ENCODE measurements at regions not wholly inside any gene's neighbourhood (a gene's known extent, or its start where the extent isn't known, plus 50 kb on each side); places are given as distances from the start of the nearest gene placed in this dataset.
"Not testable (repeated sequence)": the region's sequence is repeated elsewhere in the genome, so short reads cannot be mapped to it uniquely, and the experiment has no call there.

- TF ChIP-seq POLR2A (IDR thresholded peaks at IDR 0.05): not testable (repeated sequence)
- TF ChIP-seq, protein P1, sequence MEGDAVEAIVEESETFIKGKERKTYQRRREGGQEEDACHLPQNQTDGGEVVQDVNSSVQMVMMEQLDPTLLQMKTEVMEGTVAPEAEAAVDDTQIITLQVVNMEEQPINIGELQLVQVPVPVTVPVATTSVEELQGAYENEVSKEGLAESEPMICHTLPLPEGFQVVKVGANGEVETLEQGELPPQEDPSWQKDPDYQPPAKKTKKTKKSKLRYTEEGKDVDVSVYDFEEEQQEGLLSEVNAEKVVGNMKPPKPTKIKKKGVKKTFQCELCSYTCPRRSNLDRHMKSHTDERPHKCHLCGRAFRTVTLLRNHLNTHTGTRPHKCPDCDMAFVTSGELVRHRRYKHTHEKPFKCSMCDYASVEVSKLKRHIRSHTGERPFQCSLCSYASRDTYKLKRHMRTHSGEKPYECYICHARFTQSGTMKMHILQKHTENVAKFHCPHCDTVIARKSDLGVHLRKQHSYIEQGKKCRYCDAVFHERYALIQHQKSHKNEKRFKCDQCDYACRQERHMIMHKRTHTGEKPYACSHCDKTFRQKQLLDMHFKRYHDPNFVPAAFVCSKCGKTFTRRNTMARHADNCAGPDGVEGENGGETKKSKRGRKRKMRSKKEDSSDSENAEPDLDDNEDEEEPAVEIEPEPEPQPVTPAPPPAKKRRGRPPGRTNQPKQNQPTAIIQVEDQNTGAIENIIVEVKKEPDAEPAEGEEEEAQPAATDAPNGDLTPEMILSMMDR (IDR thresholded peaks at IDR 0.05): not testable (repeated sequence)
Measured at GRCh38 chr2:89895629-89896028, 1204.2 kb downstream of the RPIA start.
